Activated naive CD4-positive, alpha-beta T cell treated with anti-CD3 and anti-CD28 coated beads, Interleukin-2, amount 10 ng/mL, durations not matched to agents 7 days and 5 days (primary cell): ENCODE measurements at regions not wholly inside any gene's neighbourhood (a gene's known extent, or its start where the extent isn't known, plus 50 kb on each side); places are given as distances from the start of the nearest gene placed in this dataset.
"Not testable (repeated sequence)": the region's sequence is repeated elsewhere in the genome, so short reads cannot be mapped to it uniquely, and the experiment has no call there.

ENCODE experiments used
- CTCF ChIA-PET: fragments of 350-600 bp; sonication (Branson Sonifier 250); formaldehyde crosslinking; loops from one replicate; lab custom pipeline; 2021; ENCODE audit warnings: antibody characterized with exemption; lab: Charles Lee
- DNase-seq: peaks from one replicate; pipeline ENCODE4 v3.0.0-alpha.2; 2020
- H3K27ac Mint-ChIP-seq: one replicate; pipeline ENCODE4 v1.8.0; 2021; ENCODE audit warnings: mild to moderate bottlenecking, moderate library complexity, mixed read lengths
- H3K27me3 Mint-ChIP-seq: one replicate; pipeline ENCODE4 v1.8.0; 2021; ENCODE audit warnings: mild to moderate bottlenecking, mixed read lengths
- H3K36me3 Mint-ChIP-seq: one replicate; pipeline ENCODE4 v1.8.0; 2021; ENCODE audit warnings: mixed read lengths
- H3K4me1 Mint-ChIP-seq: one replicate; pipeline ENCODE4 v1.8.0; 2021; ENCODE audit warnings: mixed read lengths
- H3K4me3 Mint-ChIP-seq: one replicate; pipeline ENCODE4 v1.8.0; 2021; ENCODE audit warnings: mild to moderate bottlenecking, moderate library complexity, mixed read lengths
- H3K9me3 Mint-ChIP-seq: one replicate; pipeline ENCODE4 v1.8.0; 2021; ENCODE audit warnings: mixed read lengths

DNA sequence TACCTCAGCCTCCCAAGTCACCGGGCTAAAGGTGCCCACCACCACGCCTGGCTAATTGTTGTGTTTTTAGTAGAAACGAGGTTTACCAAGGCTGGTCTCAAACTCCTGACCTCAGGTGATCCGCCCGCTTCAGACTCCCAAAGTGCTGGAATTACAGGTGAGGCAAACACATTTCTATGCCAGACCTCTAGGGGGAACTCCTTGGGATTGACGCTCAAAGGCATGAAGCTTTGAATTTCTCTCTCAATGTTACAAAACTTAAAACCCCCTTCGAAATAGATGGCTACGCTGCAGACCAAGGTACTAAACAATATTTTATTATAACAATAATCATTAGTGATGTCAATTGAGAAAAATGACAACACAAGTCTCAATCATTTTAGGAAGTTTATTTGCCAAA lies 330.0 kb downstream of the SETD4 start:
- H3K9me3 Mint-ChIP-seq: no peaks in the 10 kb centered on the region
- CTCF ChIA-PET: no interaction called here
- DNase-seq: no peak
- no peaks in the 10 kb centered on the region for H3K36me3 Mint-ChIP-seq
- H3K27ac Mint-ChIP-seq: no peak overlapping the region
- H3K4me1 Mint-ChIP-seq: no peaks in the 10 kb centered on the region
- no peak overlapping the region for H3K4me3 Mint-ChIP-seq
- peaks cover 5% of the 10 kb centered on the region for H3K27me3 Mint-ChIP-seq

DNA sequence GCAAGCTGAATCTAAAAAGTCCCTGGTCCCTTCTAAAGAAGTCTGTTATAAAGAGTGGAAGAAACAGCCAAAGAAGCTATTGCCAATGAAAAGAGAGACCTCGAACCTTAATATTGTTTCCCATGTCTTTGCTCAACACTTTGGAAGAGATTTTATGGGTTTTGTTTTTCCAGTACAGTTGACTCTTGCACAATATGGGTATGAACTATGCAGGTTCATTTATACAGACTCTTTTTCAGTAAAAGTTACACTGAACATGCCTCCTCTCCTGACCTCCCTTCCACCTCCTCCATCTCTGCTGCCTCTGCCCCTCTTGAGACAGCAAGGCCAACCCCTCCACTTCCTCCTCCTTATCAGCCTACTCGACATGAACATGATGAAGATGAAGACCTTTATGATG lies 332.5 kb downstream of the SETD4 start:
- peaks cover 9% of the 10 kb centered on the region for H3K27me3 Mint-ChIP-seq

DNA sequence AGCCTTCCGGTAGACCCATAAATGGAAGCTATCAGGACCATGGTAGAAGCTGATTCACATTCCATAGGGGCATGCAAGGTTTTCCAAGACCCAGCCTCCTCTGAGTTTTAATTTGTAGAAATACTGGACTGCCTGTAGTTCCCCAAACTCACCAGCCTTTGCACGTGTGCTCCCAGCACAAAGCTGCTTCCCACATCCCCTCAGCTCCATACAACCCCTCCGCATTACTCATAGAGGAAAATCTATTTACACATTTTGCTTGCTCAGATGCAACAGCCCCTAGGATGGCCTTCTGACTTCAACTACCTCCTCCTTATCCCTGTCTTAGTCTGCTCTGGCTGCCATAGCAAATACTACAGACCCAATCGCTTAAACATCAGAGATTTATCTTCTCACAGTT lies 336.2 kb downstream of the SETD4 start:
- CTCF ChIA-PET: no interaction called here
- H3K9me3 Mint-ChIP-seq: no peaks in the 10 kb centered on the region
- peaks cover 9% of the 10 kb centered on the region for H3K27me3 Mint-ChIP-seq
- H3K4me3 Mint-ChIP-seq: no peak overlapping the region
- DNase-seq: no peak
- H3K27ac Mint-ChIP-seq: no peak overlapping the region
- no peaks in the 10 kb centered on the region for H3K4me1 Mint-ChIP-seq
- no peaks in the 10 kb centered on the region for H3K36me3 Mint-ChIP-seq

More for the DNA sequence above, 332.5 kb downstream of the SETD4 start:
- no peak for DNase-seq
- no peaks in the 10 kb centered on the region for H3K4me1 Mint-ChIP-seq
- no peaks in the 10 kb centered on the region for H3K36me3 Mint-ChIP-seq
- no peak overlapping the region for H3K27ac Mint-ChIP-seq
- no peaks in the 10 kb centered on the region for H3K9me3 Mint-ChIP-seq
- H3K4me3 Mint-ChIP-seq: no peak overlapping the region
- CTCF ChIA-PET: no interaction called here

DNA sequence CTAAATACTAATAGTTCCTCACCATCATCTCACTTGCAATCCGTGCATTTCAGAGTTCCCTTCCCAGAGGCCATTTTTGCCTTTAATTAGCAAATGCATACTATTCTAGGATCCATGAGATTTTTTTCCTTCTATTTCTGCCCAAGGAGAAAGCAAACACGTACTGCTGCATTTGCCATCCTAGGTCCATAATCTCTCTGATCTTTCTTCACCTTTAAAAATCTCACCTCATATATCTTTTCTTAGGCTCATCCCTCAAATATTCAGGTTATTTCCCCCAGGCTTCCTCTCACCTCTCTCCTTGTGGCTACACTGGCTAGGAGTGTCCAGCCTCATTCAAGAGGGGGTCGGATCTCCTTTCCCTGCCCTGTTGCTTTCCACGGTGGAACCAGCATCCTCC lies 338.6 kb downstream of the SETD4 start:
- Mint-ChIP-seq H3K36me3 (no peaks in the 10 kb centered on the region), H3K4me3 (no peak overlapping the region), H3K4me1 (no peaks in the 10 kb centered on the region), H3K27ac (no peak overlapping the region), H3K27me3 (peaks cover 3% of the 10 kb centered on the region), H3K9me3 (no peaks in the 10 kb centered on the region)
- no peak for DNase-seq
- CTCF ChIA-PET: no interaction called here

DNA sequence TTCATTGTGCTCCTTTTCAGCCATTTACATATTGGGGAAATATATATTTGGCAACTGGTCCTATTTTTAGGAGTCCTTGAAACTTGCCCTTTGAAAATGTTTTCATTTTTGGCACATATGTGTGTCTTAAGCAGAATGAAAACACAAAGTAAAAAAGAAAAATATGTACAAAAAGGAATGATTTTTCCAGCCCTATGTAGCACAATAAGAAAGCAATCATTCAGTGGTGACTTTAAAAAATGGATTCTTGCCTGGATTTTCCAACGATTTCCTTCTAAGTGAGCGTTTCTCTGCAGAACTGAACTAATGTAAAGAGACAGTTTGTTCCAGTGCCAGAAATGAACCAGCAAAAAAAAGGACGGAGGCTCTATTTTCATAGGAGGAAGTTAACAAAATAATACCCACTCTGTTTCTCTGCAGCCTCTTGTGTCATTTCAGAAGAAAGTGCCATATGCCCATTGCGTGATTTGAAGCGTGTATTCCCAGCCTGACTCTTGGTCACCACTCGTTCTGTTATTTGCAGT lies 340.1 kb downstream of the SETD4 start:
- no peak overlapping the region for H3K27ac Mint-ChIP-seq
- H3K4me1 Mint-ChIP-seq: no peaks in the 10 kb centered on the region
- no peak for DNase-seq
- CTCF ChIA-PET: no interaction called here
- no peaks in the 10 kb centered on the region for H3K36me3 Mint-ChIP-seq
- H3K9me3 Mint-ChIP-seq: no peaks in the 10 kb centered on the region
- H3K27me3 Mint-ChIP-seq: peaks cover 3% of the 10 kb centered on the region
- no peak overlapping the region for H3K4me3 Mint-ChIP-seq

DNA sequence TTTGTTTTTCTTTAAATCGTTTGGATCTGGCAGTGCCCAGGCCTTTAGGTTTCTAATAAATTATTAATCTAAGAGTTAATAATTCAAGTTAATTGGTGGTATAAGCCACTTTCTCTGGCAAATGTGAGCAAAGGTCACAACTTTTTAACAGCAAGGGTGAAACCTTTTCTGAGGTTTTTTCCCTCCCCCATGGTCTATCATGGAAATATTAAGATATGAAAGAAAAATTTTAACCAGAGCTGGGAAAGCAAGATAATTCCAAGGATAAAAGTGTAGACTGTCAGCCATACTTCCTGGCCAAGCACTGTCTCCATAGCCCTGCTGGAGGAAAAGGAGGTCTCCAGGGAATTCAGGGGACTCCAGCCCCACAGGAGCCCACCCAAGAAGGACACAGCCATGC lies 341.2 kb downstream of the SETD4 start:
- DNase-seq: no peak
- Mint-ChIP-seq H3K36me3 (no peaks in the 10 kb centered on the region), H3K4me3 (no peak overlapping the region), H3K9me3 (no peaks in the 10 kb centered on the region), H3K27me3 (peaks cover 13% of the 10 kb centered on the region), H3K4me1 (no peaks in the 10 kb centered on the region), H3K27ac (no peak overlapping the region)
- CTCF ChIA-PET: no interaction called here

DNA sequence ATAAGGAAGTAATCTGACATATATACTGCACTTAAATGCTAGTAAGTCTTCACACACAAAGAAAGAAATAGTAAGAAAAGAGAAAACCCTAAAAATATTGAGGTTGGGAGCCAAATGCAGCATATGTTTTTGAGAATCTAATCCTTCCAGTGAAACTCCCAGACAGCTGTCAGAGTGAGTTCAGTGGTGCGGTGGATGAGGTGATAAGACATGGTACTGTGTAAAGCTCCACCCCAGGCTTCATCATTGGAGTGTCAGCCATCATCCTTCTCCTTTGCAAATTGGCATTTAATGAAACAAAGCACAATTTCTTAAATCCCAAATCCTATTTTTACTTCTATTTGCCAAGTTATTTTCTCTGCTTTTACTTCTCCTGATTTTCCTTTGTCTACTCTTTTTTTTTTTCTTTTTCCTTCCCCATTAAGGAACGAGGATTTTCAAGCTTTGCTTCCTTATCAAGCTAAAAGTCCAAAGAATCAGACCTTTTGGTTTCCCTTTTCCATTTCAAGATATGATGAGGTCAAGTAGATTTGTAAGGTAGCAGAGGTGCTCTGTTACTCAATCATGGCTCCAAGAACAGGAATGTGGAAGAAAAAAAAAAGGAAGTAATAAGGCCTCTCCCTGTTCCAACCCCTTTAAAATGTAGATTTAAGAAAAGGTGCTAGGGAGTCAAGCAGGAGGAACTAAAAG lies 343.3 kb downstream of the SETD4 start:
- Mint-ChIP-seq H3K27me3 (peaks cover 10% of the 10 kb centered on the region), H3K36me3 (no peaks in the 10 kb centered on the region), H3K4me1 (no peaks in the 10 kb centered on the region), H3K9me3 (no peaks in the 10 kb centered on the region), H3K4me3 (no peak overlapping the region), H3K27ac (no peak overlapping the region)
- CTCF ChIA-PET: no interaction called here
- no peak for DNase-seq

DNA sequence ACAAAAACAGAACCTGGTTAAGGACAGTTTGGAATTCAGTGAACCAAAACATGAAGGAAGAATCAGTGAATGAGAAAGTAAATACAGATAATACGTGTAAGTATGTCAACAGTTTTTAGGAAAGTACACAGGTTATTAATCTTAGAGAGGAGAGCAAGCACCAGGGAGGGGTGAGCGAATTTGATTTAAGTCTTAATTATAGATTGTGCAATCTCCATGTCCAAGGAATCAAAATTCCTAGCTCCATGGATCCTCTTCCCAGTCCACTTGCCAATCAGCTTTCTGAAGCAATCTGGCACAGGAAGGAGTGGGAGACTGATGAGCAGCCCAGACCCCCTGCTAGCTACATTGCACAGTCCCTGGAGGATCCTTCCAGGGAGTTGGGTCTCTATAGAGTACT lies 346.4 kb downstream of the SETD4 start:
- no peak for DNase-seq
- no peak overlapping the region for H3K27ac Mint-ChIP-seq
- H3K4me3 Mint-ChIP-seq: no peak overlapping the region
- H3K9me3 Mint-ChIP-seq: no peaks in the 10 kb centered on the region
- CTCF ChIA-PET: no interaction called here
- H3K4me1 Mint-ChIP-seq: no peaks in the 10 kb centered on the region
- no peaks in the 10 kb centered on the region for H3K36me3 Mint-ChIP-seq
- H3K27me3 Mint-ChIP-seq: peaks cover 14% of the 10 kb centered on the region

DNA sequence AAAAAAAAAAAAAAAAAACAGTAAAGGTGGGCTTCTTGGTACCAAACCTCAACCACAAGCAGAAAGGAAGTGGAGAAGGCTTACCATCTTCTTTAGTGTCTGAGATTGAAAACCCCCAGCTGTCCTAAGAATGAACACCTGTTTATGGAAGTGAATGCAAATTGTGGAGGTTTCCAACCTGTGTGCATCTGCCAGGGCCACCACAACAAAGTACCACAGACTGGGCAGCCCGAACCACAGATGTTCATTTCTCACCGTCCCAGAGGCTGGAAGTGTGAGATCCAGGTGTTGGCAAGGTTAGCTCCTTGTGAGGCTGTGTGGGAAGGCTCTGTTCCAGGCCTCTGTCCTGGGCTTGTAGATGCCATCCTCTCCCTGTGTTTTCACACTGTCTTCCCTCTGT lies 348.7 kb downstream of the SETD4 start:
- Mint-ChIP-seq H3K4me3 (no peak overlapping the region), H3K9me3 (no peaks in the 10 kb centered on the region), H3K27me3 (peaks cover 14% of the 10 kb centered on the region), H3K27ac (no peak overlapping the region), H3K36me3 (no peaks in the 10 kb centered on the region), H3K4me1 (no peaks in the 10 kb centered on the region)
- CTCF ChIA-PET: interaction anchor here (0.9 kb wide), 1 partner anchor 29 kb away, joined by 3 read pairs; no protein-coding TSS in a partner anchor
- DNase-seq: no peak

DNA sequence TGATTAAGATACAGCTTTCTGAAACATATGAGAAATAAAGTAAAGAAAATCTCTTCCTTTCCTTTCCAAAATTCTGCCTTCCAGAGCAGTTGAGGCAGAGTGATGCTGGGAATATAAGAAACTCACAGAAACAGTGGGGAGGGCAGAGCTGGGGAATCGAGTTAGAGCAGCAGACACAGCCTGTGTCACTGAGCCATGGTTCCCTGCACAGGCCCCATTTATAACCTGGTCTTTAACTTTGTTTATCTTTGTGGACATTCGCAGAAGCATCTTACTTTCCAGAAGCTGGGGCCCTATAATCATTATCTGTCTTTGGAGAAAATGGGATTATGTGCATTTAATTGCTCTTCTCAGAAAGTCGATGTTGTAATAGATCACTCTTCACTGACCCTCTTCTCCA lies 349.1 kb downstream of the SETD4 start:
- CTCF ChIA-PET: interaction anchor here (0.5 kb wide), 1 partner anchor 154 kb away, joined by 3 read pairs; no protein-coding TSS in a partner anchor
- H3K4me1 Mint-ChIP-seq: no peaks in the 10 kb centered on the region
- H3K4me3 Mint-ChIP-seq: no peak overlapping the region
- H3K36me3 Mint-ChIP-seq: no peaks in the 10 kb centered on the region
- no peak for DNase-seq
- H3K27ac Mint-ChIP-seq: no peak overlapping the region
- peaks cover 15% of the 10 kb centered on the region for H3K27me3 Mint-ChIP-seq
- no peaks in the 10 kb centered on the region for H3K9me3 Mint-ChIP-seq

DNA sequence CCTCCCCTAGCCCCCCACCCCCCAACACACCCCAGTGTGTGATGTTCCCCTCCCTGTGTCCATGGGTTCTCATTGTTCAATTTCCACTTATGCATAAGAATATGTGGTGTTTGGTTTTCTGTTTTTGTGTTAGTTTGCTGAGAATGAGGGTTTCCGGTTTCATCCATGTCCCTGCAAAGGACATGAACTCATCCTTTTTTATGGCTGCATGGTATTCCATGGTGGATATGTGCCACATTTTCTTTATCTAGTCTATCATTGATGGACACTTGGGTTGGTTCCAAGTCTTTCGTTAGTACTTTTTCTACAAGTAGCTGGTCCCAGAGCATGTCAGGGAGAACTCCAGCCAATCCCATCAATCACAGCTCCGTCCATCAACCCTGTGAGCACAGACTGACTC lies 350.3 kb downstream of the SETD4 start:
- CTCF ChIA-PET: not testable (repeated sequence)

DNA sequence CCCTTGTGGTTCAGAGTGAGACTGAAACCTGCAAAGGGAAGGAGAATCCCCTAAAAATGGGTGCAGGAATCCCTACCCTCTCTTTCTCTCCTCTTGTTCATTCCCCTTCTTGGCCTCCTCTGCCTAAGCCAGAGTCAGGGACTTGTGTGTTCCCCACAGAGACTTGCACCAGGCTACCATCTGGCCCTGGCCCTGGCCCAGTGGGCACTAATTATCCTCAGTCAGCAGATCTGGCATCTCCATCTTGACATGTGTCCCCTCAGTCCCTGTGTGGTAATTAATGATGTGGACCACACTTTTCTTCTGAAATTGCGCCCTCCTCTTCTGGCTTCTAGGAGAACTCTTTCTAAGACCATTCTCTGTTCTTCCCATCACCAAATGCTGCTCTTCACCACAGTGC lies 354.4 kb downstream of the SETD4 start:
- H3K27ac Mint-ChIP-seq: no peak overlapping the region

More for the DNA sequence above, 350.3 kb downstream of the SETD4 start:
- H3K4me1 Mint-ChIP-seq, DNase-seq, H3K4me3 Mint-ChIP-seq, H3K36me3 Mint-ChIP-seq, H3K9me3 Mint-ChIP-seq, H3K27ac Mint-ChIP-seq: not testable (repeated sequence)
- H3K27me3 Mint-ChIP-seq: peaks cover 23% of the 10 kb centered on the region

DNA sequence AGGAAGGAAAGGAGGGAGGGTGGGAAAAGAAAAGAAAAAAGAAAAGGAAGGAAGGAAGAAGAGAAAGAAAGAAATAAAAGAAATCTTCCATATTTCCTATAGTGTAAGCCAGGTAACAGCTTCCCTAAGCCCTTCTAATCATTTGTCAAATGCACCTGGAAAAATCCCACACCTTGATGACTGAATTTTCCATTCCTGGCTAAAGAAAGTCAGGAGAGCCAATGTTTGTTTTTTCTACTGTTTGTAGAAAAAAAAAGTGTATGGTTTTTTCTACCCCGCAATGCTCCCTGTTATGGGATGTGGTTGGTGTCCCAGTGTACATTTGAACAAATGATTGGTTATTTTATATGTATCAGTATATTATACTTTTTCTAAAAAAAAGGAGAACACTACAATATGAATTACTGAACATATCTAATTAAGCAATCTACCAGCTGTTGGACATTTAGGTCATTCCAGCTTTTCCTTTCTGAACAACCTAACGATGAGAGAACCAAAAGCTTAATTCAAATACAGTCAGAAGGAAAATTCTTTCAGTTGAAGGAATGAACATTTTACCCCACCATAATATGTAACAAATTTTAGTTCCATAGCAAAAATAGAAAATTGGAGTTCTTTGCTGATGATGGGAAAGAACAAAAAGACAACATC lies 355.0 kb downstream of the SETD4 start:
- no peak overlapping the region for H3K4me3 Mint-ChIP-seq
- H3K27ac Mint-ChIP-seq: no peak overlapping the region
- H3K4me1 Mint-ChIP-seq: no peaks in the 10 kb centered on the region
- H3K9me3 Mint-ChIP-seq: no peaks in the 10 kb centered on the region
- CTCF ChIA-PET: no interaction called here
- peaks cover 19% of the 10 kb centered on the region for H3K27me3 Mint-ChIP-seq
- H3K36me3 Mint-ChIP-seq: no peaks in the 10 kb centered on the region
- DNase-seq: no peak

More for the DNA sequence above, 354.4 kb downstream of the SETD4 start:
- Mint-ChIP-seq H3K27me3 (peaks cover 21% of the 10 kb centered on the region), H3K36me3 (no peaks in the 10 kb centered on the region), H3K4me3 (no peak overlapping the region), H3K4me1 (no peaks in the 10 kb centered on the region), H3K9me3 (no peaks in the 10 kb centered on the region)
- CTCF ChIA-PET: no interaction called here
- no peak for DNase-seq

DNA sequence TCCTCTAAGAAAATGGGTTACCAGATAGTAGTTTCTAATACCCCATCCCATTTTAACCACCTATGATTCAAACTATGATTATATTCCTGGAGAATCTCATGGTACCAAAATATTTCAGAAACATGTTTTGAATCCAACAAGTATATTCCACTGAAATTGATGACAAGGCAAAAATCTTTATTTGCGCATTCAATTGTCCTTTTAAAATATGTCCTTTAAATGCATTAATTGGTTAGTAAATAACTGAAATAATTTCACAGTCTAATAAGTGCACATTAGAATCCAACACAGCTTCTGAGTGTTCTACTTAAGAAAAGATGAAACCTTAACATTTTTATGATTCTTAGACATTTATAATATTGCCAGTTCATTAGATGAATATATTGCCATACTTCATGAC lies 356.6 kb downstream of the SETD4 start:
- H3K4me3 Mint-ChIP-seq: no peak overlapping the region
- no peaks in the 10 kb centered on the region for H3K4me1 Mint-ChIP-seq
- no peaks in the 10 kb centered on the region for H3K36me3 Mint-ChIP-seq
- DNase-seq: no peak
- no peak overlapping the region for H3K27ac Mint-ChIP-seq
- peaks cover 17% of the 10 kb centered on the region for H3K27me3 Mint-ChIP-seq
- H3K9me3 Mint-ChIP-seq: no peaks in the 10 kb centered on the region
- CTCF ChIA-PET: no interaction called here

DNA sequence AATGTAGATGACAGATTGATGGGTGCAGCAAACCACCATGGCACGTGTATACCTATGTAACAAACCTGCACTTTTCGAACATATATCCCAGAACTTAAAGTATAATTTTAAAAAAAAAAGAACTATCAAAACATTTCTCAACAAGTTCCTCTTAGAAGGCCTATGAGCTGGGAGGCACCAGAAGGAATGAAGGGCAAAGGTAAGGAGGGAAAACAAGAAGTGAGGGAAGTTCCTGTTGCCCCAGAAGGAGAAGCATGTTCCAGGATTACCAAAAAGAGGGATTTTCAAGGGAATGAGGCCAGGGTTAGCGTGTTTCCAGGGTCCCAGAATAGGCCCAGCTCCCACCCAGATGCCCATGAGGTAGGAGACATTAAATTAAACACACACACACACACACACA lies 361.0 kb downstream of the SETD4 start:
- Mint-ChIP-seq H3K4me1 (no peaks in the 10 kb centered on the region), H3K27me3 (peaks cover 13% of the 10 kb centered on the region), H3K36me3 (no peaks in the 10 kb centered on the region), H3K9me3 (no peaks in the 10 kb centered on the region), H3K27ac (no peak overlapping the region), H3K4me3 (no peak overlapping the region)
- no peak for DNase-seq
- CTCF ChIA-PET: interaction anchor here (0.6 kb wide), 1 partner anchor 140 kb away, joined by 4 read pairs; no protein-coding TSS in a partner anchor
